ENCODE measurements at regions not wholly inside any gene's neighbourhood (a gene's known extent, or its start where the extent isn't known, plus 50 kb on each side); places are given as distances from the start of the nearest gene placed in this dataset.
"Not testable (repeated sequence)": the region's sequence is repeated elsewhere in the genome, so short reads cannot be mapped to it uniquely, and the experiment has no call there.

- DNase-seq (ENCODE audit: low spot score) = no peak
- Mint-ChIP-seq H3K4me3 (ENCODE audit: low read depth) (no peak overlapping the region), H3K9me3 (no peaks in the 10 kb centered on the region), H3K27ac (no peak overlapping the region), H3K36me3 (ENCODE audit: low read depth) (no peaks in the 10 kb centered on the region), H3K4me1 (ENCODE audit: low read depth) (no peaks in the 10 kb centered on the region), H3K27me3 (ENCODE audit: low read depth) (peaks cover 3% of the 10 kb centered on the region)
- intact Hi-C loops (cut with micrococcal nuclease) = no loop called here
Measured at GRCh38 chr17:13417381-13417950, 184.3 kb downstream of the HS3ST3A1 start.

GRCh38 chr17:13416748-13417363 is 184.9 kb downstream of the HS3ST3A1 start:
- Mint-ChIP-seq H3K4me1 (ENCODE audit: low read depth) (no peaks in the 10 kb centered on the region), H3K36me3 (ENCODE audit: low read depth) (no peaks in the 10 kb centered on the region), H3K27ac (no peak overlapping the region), H3K9me3 (no peaks in the 10 kb centered on the region), H3K4me3 (ENCODE audit: low read depth) (no peak overlapping the region), H3K27me3 (ENCODE audit: low read depth) (peaks cover 3% of the 10 kb centered on the region)
- DNase-seq (ENCODE audit: low spot score) = no peak
- intact Hi-C loops (cut with micrococcal nuclease) = no loop called here

GRCh38 chr17:13415871-13416416 is 185.8 kb downstream of the HS3ST3A1 start:
- Mint-ChIP-seq H3K27me3 (ENCODE audit: low read depth) (peaks cover 3% of the 10 kb centered on the region), H3K4me3 (ENCODE audit: low read depth) (no peak overlapping the region), H3K9me3 (no peaks in the 10 kb centered on the region), H3K36me3 (ENCODE audit: low read depth) (no peaks in the 10 kb centered on the region), H3K27ac (no peak overlapping the region), H3K4me1 (ENCODE audit: low read depth) (no peaks in the 10 kb centered on the region)
- no peak for DNase-seq (ENCODE audit: low spot score)
- intact Hi-C loops (cut with micrococcal nuclease) = no loop called here

DNA sequence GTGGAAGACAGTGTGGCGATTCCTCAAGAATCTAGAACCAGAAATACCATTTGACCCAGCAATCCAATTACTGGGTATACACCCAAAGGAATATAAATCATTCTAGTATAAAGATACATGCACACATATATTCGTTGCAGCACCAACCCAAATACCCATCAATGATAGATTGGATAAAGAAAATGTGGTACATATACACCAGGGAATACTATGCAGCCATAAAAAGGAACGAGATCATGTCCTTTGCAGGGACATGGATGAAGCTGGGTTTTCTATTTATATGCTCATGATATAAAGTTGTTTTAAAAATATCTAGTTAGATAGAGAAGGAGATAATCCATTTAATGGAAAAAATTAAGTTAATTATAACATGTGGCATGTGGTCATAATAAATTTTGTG is 186.5 kb downstream of the HS3ST3A1 start:
- H3K4me1 Mint-ChIP-seq (ENCODE audit: low read depth); H3K27me3 Mint-ChIP-seq (ENCODE audit: low read depth); H3K4me3 Mint-ChIP-seq (ENCODE audit: low read depth); H3K9me3 Mint-ChIP-seq; H3K27ac Mint-ChIP-seq; DNase-seq (ENCODE audit: low spot score); intact Hi-C loops (cut with micrococcal nuclease); H3K36me3 Mint-ChIP-seq (ENCODE audit: low read depth): not testable (repeated sequence)

DNA sequence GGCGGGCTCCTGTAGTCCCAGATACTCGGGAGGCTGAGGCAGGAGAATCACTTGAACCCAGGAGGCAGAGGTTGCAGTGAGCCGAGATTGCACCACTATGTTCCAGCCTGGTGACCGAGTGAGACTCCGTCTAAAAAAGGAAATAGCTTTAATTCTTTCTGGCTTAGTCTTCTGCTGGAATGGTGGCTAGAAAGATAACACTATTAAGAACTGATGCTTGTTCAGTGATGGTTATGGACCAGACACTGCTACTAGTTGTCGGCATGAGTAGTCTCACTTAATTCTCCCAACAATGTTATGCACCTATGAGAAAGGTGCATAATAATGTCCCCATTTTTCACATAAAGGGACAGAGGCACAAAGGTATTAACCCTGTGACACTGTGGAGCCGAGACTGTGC is 188.7 kb downstream of the HS3ST3A1 start:
- no peak for DNase-seq (ENCODE audit: low spot score)
- intact Hi-C loops (cut with micrococcal nuclease) = no loop called here
- Mint-ChIP-seq H3K27me3 (ENCODE audit: low read depth) (peaks cover 3% of the 10 kb centered on the region), H3K4me3 (ENCODE audit: low read depth) (no peak overlapping the region), H3K36me3 (ENCODE audit: low read depth) (no peaks in the 10 kb centered on the region), H3K9me3 (no peaks in the 10 kb centered on the region), H3K27ac (no peak overlapping the region), H3K4me1 (ENCODE audit: low read depth) (no peaks in the 10 kb centered on the region)

GRCh38 chr17:13410874-13411273 is 190.9 kb downstream of the HS3ST3A1 start:
- Mint-ChIP-seq H3K9me3 (no peaks in the 10 kb centered on the region), H3K4me1 (ENCODE audit: low read depth) (no peaks in the 10 kb centered on the region), H3K4me3 (ENCODE audit: low read depth) (no peak overlapping the region), H3K27ac (no peak overlapping the region), H3K36me3 (ENCODE audit: low read depth) (no peaks in the 10 kb centered on the region), H3K27me3 (ENCODE audit: low read depth) (no peaks in the 10 kb centered on the region)
- DNase-seq (ENCODE audit: low spot score) = no peak
- intact Hi-C loops (cut with micrococcal nuclease) = no loop called here

- Mint-ChIP-seq H3K4me3 (ENCODE audit: low read depth) (no peak overlapping the region), H3K27ac (no peak overlapping the region), H3K36me3 (ENCODE audit: low read depth) (no peaks in the 10 kb centered on the region), H3K4me1 (ENCODE audit: low read depth) (no peaks in the 10 kb centered on the region), H3K9me3 (no peaks in the 10 kb centered on the region), H3K27me3 (ENCODE audit: low read depth) (no peaks in the 10 kb centered on the region)
- no peak for DNase-seq (ENCODE audit: low spot score)
- intact Hi-C loops (cut with micrococcal nuclease) = no loop called here
Measured at GRCh38 chr17:13410214-13410613, 191.5 kb downstream of the HS3ST3A1 start.

GRCh38 chr17:13409455-13409854 is 192.3 kb downstream of the HS3ST3A1 start:
- Mint-ChIP-seq H3K36me3 (ENCODE audit: low read depth) (no peaks in the 10 kb centered on the region), H3K4me1 (ENCODE audit: low read depth) (no peaks in the 10 kb centered on the region), H3K27ac (no peak overlapping the region), H3K4me3 (ENCODE audit: low read depth) (no peak overlapping the region), H3K27me3 (ENCODE audit: low read depth) (no peaks in the 10 kb centered on the region), H3K9me3 (no peaks in the 10 kb centered on the region)
- DNase-seq (ENCODE audit: low spot score) = no peak
- intact Hi-C loops (cut with micrococcal nuclease) = no loop called here

DNA sequence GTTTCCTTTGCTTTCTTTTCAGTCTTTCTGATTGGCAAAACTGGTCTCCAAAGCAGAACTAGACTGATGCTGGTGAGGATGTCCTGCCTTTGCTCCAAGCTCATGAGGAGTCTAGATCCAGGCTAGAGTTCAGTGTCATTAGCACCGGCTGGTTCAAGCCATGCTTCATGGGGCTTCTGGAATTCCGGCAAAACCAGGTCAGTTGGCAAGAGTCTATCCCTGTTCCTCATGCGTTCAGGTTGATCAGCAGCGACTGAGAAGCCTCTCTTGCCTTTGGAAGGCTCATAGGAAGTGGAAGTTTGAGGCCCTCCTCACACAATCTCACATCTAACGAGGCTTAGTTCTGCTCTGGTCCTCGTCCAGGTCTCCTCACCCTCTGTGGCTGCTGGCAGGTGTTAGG is 194.3 kb downstream of the HS3ST3A1 start:
- no peak for DNase-seq (ENCODE audit: low spot score)
- H3K27me3 Mint-ChIP-seq (ENCODE audit: low read depth) = no peaks in the 10 kb centered on the region
- no peak overlapping the region for H3K27ac Mint-ChIP-seq
- no peak overlapping the region for H3K4me3 Mint-ChIP-seq (ENCODE audit: low read depth)
- no peaks in the 10 kb centered on the region for H3K4me1 Mint-ChIP-seq (ENCODE audit: low read depth)
- no peaks in the 10 kb centered on the region for H3K36me3 Mint-ChIP-seq (ENCODE audit: low read depth)
- intact Hi-C loops (cut with micrococcal nuclease) = no loop called here
- H3K9me3 Mint-ChIP-seq = no peaks in the 10 kb centered on the region

GRCh38 chr17:13405807-13406206 is 195.9 kb downstream of the HS3ST3A1 start:
- no peak overlapping the region for H3K27ac Mint-ChIP-seq
- no peaks in the 10 kb centered on the region for H3K27me3 Mint-ChIP-seq (ENCODE audit: low read depth)
- DNase-seq (ENCODE audit: low spot score) = no peak
- H3K4me1 Mint-ChIP-seq (ENCODE audit: low read depth) = no peaks in the 10 kb centered on the region
- H3K9me3 Mint-ChIP-seq = no peaks in the 10 kb centered on the region
- H3K36me3 Mint-ChIP-seq (ENCODE audit: low read depth) = no peaks in the 10 kb centered on the region
- intact Hi-C loops (cut with micrococcal nuclease) = no loop called here
- H3K4me3 Mint-ChIP-seq (ENCODE audit: low read depth) = no peak overlapping the region

- Mint-ChIP-seq H3K27me3 (ENCODE audit: low read depth) (no peaks in the 10 kb centered on the region), H3K27ac (no peak overlapping the region), H3K36me3 (ENCODE audit: low read depth) (no peaks in the 10 kb centered on the region), H3K9me3 (no peaks in the 10 kb centered on the region), H3K4me1 (ENCODE audit: low read depth) (no peaks in the 10 kb centered on the region), H3K4me3 (ENCODE audit: low read depth) (no peak overlapping the region)
- no peak for DNase-seq (ENCODE audit: low spot score)
- intact Hi-C loops (cut with micrococcal nuclease) = no loop called here
Measured at GRCh38 chr17:13405080-13405479, 196.6 kb downstream of the HS3ST3A1 start.

GRCh38 chr17:13403982-13404946 is 197.5 kb downstream of the HS3ST3A1 start:
- no peak overlapping the region for H3K27ac Mint-ChIP-seq
- intact Hi-C loops (cut with micrococcal nuclease) = no loop called here
- no peaks in the 10 kb centered on the region for H3K36me3 Mint-ChIP-seq (ENCODE audit: low read depth)
- H3K9me3 Mint-ChIP-seq = no peaks in the 10 kb centered on the region
- H3K4me1 Mint-ChIP-seq (ENCODE audit: low read depth) = no peaks in the 10 kb centered on the region
- H3K27me3 Mint-ChIP-seq (ENCODE audit: low read depth) = no peaks in the 10 kb centered on the region
- H3K4me3 Mint-ChIP-seq (ENCODE audit: low read depth) = no peak overlapping the region
- no peak for DNase-seq (ENCODE audit: low spot score)

DNA sequence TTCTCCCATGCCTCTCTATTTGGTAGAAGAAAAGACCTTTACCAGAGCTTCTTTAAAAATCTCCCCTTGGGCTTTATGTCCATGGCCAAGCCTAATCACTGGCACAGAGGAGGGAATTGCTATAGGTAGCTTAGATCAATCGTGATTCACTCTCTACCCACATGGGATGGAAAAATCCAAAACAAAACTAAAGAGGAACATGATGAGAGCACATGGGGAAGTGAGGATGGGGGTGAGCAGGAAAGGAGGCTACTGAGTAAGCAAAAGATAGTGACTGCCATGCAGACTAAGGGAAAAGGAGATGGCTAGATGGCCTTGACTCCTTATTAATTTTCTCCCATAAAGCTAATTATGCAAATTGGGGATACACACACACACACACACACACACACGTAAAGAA is 201.2 kb downstream of the HS3ST3A1 start:
- DNase-seq (ENCODE audit: low spot score) = no peak
- intact Hi-C loops (cut with micrococcal nuclease) = no loop called here
- no peaks in the 10 kb centered on the region for H3K27me3 Mint-ChIP-seq (ENCODE audit: low read depth)
- no peaks in the 10 kb centered on the region for H3K9me3 Mint-ChIP-seq
- H3K36me3 Mint-ChIP-seq (ENCODE audit: low read depth) = no peaks in the 10 kb centered on the region
- H3K4me1 Mint-ChIP-seq (ENCODE audit: low read depth) = no peaks in the 10 kb centered on the region
- no peak overlapping the region for H3K4me3 Mint-ChIP-seq (ENCODE audit: low read depth)
- no peak overlapping the region for H3K27ac Mint-ChIP-seq

Data from activated T-helper 2 cell treated with anti-CD3 and anti-CD28 coated beads, Interferon-gamma antibody, Interleukin-2, Interleukin-4, amounts not matched to agents 10 μg/mL and 5 μg/mL and 100 μg/mL, durations not matched to agents 14 hours and 24 hours and 36 hours (primary cell).